NCI-H128 (cell line): ENCODE measurements at regions not wholly inside any gene's neighbourhood (a gene's known extent, or its start where the extent isn't known, plus 50 kb on each side); places are given as distances from the start of the nearest gene placed in this dataset.

ENCODE experiments used
- DNase-seq: peaks from one replicate; lab custom pipeline; 2025; ENCODE audit not compliant: unreplicated experiment; lab: John Stamatoyannopoulos, UW

GRCh38 chr2:122100756-122101155, 345.3 kb downstream of the TSN start:
- DNase-seq = no peak

- DNase-seq = no peak
Observed at GRCh38 chr2:122101319-122101718, 345.9 kb downstream of the TSN start.

GRCh38 chr2:122105171-122105876, 349.9 kb downstream of the TSN start:
- DNase-seq = no peak

GRCh38 chr2:122105877-122106206, 350.4 kb downstream of the TSN start:
- no peak for DNase-seq

- no peak for DNase-seq
Observed at GRCh38 chr2:122108186-122108585, 352.7 kb downstream of the TSN start.

GRCh38 chr2:122112216-122113005, 357.0 kb downstream of the TSN start:
- DNase-seq = no peak

- no peak for DNase-seq
Observed at GRCh38 chr2:122114421-122114820, 359.0 kb downstream of the TSN start.

GRCh38 chr2:122117371-122117770, 361.9 kb downstream of the TSN start:
- no peak for DNase-seq

- no peak for DNase-seq
Observed at GRCh38 chr2:122129399-122129798, 373.9 kb downstream of the TSN start.

- DNase-seq = no peak
Observed at GRCh38 chr2:122132147-122132691, 376.8 kb downstream of the TSN start.

- no peak for DNase-seq
Observed at GRCh38 chr2:122135021-122135937, 379.8 kb downstream of the TSN start.

GRCh38 chr2:122136056-122136455, 380.6 kb downstream of the TSN start:
- DNase-seq = no peak

GRCh38 chr2:122138561-122138960, 383.1 kb downstream of the TSN start:
- DNase-seq = no peak

- DNase-seq = no peak
Observed at GRCh38 chr2:122139739-122140420, 384.4 kb downstream of the TSN start.

- no peak for DNase-seq
Observed at GRCh38 chr2:122144884-122145283, 389.4 kb downstream of the TSN start.

GRCh38 chr2:122145856-122146255, 390.4 kb downstream of the TSN start:
- DNase-seq = no peak

- DNase-seq = no peak
Observed at GRCh38 chr2:122148128-122148767, 392.8 kb downstream of the TSN start.

- no peak for DNase-seq
Observed at GRCh38 chr2:122150524-122151280, 395.3 kb downstream of the TSN start.

- DNase-seq = no peak
Observed at GRCh38 chr2:122152571-122152970, 397.1 kb downstream of the TSN start.
